MM.1S (cell line): ENCODE measurements at regions not wholly inside any gene's neighbourhood (a gene's known extent, or its start where the extent isn't known, plus 50 kb on each side); places are given as distances from the start of the nearest gene placed in this dataset.

ENCODE experiments used
- CTCF ChIP-seq: fragments of 300-600 bp; sonication (generic); IDR thresholded peaks from 2 replicates; pipeline ENCODE4 v1.5.1; 2016; ENCODE audit warnings: antibody characterized with exemption, low read length, mixed read lengths
- EZH2 ChIP-seq: fragments of 300-600 bp; sonication (generic); optimal IDR thresholded peaks from 2 replicates; pipeline ENCODE3; 2017; ENCODE audit warnings: low read depth, mild to moderate bottlenecking, antibody characterized with exemption, low read length, mixed read lengths
- EZH2phosphoT487 ChIP-seq: fragments of 300-600 bp; sonication (generic); IDR thresholded peaks from 2 replicates; pipeline ENCODE4 v1.6.1; 2018; ENCODE audit warnings: antibody characterized with exemption, low read length

DNA sequence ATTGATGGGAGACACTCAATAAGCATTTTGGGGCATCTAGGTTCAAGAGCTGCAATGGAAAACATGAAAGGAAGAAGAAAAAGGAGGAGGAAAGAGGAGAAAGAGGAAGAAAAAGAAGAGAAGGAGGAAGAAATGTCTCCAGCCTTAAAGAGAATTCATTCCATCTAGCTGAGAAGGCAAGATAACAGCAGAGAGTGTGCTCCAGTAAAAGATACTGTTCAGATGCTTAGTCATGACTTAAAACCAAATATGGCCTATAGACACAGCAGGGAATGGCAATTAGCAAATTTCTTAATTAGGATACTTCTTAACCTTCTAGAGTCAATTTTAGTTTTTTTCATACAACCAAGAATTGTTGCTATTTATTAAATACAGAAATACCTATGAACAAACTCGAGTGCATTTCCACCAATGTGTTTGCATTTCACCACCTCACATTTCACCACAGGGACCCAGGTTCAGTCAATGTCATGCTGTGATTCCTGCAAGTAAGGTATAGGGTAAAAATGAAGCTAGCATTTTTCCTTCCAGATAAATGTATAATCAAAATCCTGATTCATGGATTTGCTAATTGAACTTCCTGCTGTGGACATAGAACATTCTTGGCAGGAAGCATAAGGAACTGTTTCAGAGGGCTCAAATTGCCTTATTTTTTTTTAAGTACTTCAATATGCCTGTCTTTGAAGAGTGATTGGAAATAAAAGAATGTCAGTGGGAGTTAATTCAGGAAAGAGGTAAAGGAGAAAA lies 177.8 kb downstream of the RPS29 start:
- no peak for TF ChIP-seq CTCF
- TF ChIP-seq EZH2phosphoT487 = no peak
- no peak for TF ChIP-seq EZH2
